Dendritic cell treated with granulocyte-macrophage colony-stimulating factor and Interleukin-4, amounts not matched to agents 40 ng/mL and 50 ng/mL, for 4 days (primary cell): ENCODE measurements at regions not wholly inside any gene's neighbourhood (a gene's known extent, or its start where the extent isn't known, plus 50 kb on each side); places are given as distances from the start of the nearest gene placed in this dataset.

Experiments used
- H3K27ac Mint-ChIP-seq: one replicate; pipeline ENCODE4 v1.8.0; 2022; ENCODE audit warnings: mild to moderate bottlenecking, mixed read lengths
- H3K27me3 Mint-ChIP-seq: one replicate; pipeline ENCODE4 v1.8.0; 2022; ENCODE audit warnings: mild to moderate bottlenecking, mixed read lengths
- H3K36me3 Mint-ChIP-seq: one replicate; pipeline ENCODE4 v1.8.0; 2022; ENCODE audit warnings: low read depth, mixed read lengths
- H3K4me1 Mint-ChIP-seq: one replicate; pipeline ENCODE4 v1.8.0; 2022; ENCODE audit warnings: low read depth, mixed read lengths
- H3K4me3 Mint-ChIP-seq: one replicate; pipeline ENCODE4 v1.8.0; 2022; ENCODE audit warnings: mild to moderate bottlenecking, moderate library complexity, mixed read lengths
- H3K9me3 Mint-ChIP-seq: one replicate; pipeline ENCODE4 v1.8.0; 2022; ENCODE audit warnings: mixed read lengths
- intact Hi-C: fragments of 100-400 bp; cut with micrococcal nuclease; formaldehyde crosslinking; loops from one replicate; pipeline ENCODE4 v1.15.0; 2022

DNA sequence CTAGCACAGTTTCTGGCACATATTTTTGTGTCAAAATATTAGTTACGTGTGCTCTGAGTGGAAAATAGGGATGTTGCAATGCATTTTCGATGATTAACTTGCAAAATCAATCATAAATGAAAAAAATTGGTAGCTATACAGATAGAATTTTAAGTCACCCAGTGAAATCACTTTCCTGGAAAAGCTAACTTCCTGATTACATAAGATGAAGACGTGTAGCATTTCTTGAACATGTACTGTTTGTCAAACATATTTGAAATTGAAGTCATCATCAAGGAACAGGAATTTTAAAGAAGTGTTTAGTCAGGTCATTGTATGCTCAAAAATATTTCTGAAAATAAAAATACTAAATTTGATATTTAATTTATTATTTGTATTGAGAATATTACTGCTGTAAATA is 977.7 kb downstream of the PLOD2 start:
- no peaks in the 10 kb centered on the region for H3K4me1 Mint-ChIP-seq
- no peak overlapping the region for H3K4me3 Mint-ChIP-seq
- intact Hi-C loops, result no loop called here
- H3K9me3 Mint-ChIP-seq, result no peaks in the 10 kb centered on the region
- H3K36me3 Mint-ChIP-seq, result no peaks in the 10 kb centered on the region
- no peak overlapping the region for H3K27ac Mint-ChIP-seq
- no peaks in the 10 kb centered on the region for H3K27me3 Mint-ChIP-seq

- no peaks in the 10 kb centered on the region for H3K9me3 Mint-ChIP-seq
- H3K36me3 Mint-ChIP-seq, result no peaks in the 10 kb centered on the region
- no peak overlapping the region for H3K27ac Mint-ChIP-seq
- intact Hi-C loops, result no loop called here
- H3K4me3 Mint-ChIP-seq, result no peak overlapping the region
- H3K27me3 Mint-ChIP-seq, result no peaks in the 10 kb centered on the region
- no peaks in the 10 kb centered on the region for H3K4me1 Mint-ChIP-seq
Measured at GRCh38 chr3:145188079-145188770, 972.8 kb downstream of the PLOD2 start.

DNA sequence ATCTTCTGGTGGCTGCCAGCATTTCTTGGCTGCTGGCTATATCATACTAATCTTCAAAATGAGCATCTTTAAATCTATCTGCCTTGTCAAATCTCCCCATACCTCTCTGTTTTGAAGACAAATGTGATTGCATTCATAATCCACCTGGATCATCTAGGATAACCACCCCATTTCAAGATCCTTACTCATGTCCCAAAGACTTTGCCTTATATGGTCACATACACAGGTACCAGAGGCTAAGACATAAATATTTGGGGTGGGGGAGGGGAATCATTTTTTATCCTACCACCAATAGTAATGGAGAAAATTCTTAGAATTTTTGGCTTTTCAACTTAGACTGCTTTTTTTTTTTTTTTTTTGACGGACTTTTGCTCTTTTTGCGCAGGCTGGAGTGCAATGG is 970.8 kb downstream of the PLOD2 start:
- Mint-ChIP-seq H3K9me3 (no peaks in the 10 kb centered on the region), H3K27me3 (no peaks in the 10 kb centered on the region), H3K4me1 (no peaks in the 10 kb centered on the region), H3K4me3 (no peak overlapping the region), H3K27ac (no peak overlapping the region), H3K36me3 (no peaks in the 10 kb centered on the region)
- intact Hi-C loops, result no loop called here

- no peaks in the 10 kb centered on the region for H3K9me3 Mint-ChIP-seq
- H3K4me1 Mint-ChIP-seq, result no peaks in the 10 kb centered on the region
- no peak overlapping the region for H3K27ac Mint-ChIP-seq
- H3K36me3 Mint-ChIP-seq, result no peaks in the 10 kb centered on the region
- H3K4me3 Mint-ChIP-seq, result no peak overlapping the region
- intact Hi-C loops, result no loop called here
- no peaks in the 10 kb centered on the region for H3K27me3 Mint-ChIP-seq
Measured at GRCh38 chr3:145190761-145191160, 970.2 kb downstream of the PLOD2 start.

DNA sequence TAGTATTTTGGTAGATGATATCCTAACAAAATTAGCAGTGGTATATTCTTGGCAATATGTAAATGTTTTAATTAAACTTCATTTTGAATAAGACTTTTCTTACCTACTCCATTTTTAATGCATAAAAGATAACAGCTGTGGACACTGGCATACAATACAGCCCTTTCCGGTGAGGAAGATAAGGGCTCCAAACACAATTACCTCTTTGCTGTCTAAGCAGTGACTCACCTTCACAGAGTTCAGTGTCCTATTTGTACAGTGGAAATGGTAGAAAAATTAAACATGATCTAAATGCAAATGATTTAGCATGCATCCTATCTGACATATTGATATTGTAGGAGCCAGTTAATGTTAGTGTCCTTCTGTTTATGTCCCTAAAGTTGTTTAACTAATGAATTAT is 969.4 kb downstream of the PLOD2 start:
- Mint-ChIP-seq H3K36me3 (no peaks in the 10 kb centered on the region), H3K27me3 (no peaks in the 10 kb centered on the region), H3K9me3 (peaks cover 6% of the 10 kb centered on the region), H3K27ac (no peak overlapping the region), H3K4me3 (no peak overlapping the region), H3K4me1 (no peaks in the 10 kb centered on the region)
- intact Hi-C loops, result no loop called here

GRCh38 chr3:145197051-145197820 is 963.7 kb downstream of the PLOD2 start:
- H3K36me3 Mint-ChIP-seq, result no peaks in the 10 kb centered on the region
- peaks cover 29% of the 10 kb centered on the region for H3K9me3 Mint-ChIP-seq
- intact Hi-C loops, result no loop called here
- no peak overlapping the region for H3K27ac Mint-ChIP-seq
- no peak overlapping the region for H3K4me3 Mint-ChIP-seq
- no peaks in the 10 kb centered on the region for H3K27me3 Mint-ChIP-seq
- H3K4me1 Mint-ChIP-seq, result no peaks in the 10 kb centered on the region

- Mint-ChIP-seq H3K4me1 (no peaks in the 10 kb centered on the region), H3K27me3 (no peaks in the 10 kb centered on the region), H3K36me3 (no peaks in the 10 kb centered on the region), H3K27ac (no peak overlapping the region), H3K4me3 (no peak overlapping the region), H3K9me3 (peaks cover 29% of the 10 kb centered on the region)
- intact Hi-C loops, result no loop called here
Measured at GRCh38 chr3:145197821-145198220, 963.2 kb downstream of the PLOD2 start.

DNA sequence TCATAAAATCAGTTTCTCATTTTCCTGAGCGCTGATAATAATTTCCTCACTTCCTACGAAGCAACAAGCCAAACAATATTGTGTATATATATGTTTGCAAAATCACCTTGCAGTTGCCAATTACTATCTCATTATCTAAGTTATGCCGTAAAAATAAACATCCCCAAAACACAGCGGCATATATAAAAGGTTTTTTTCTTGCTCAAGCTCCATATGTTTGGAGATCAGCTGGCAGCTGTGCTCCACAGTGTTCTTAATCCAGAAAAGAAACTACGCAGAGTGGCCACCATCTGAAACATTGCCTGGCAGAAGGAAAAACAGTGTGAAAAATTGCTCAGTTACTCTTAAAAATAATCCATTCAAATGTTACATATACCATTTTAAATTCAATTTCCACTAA is 951.4 kb downstream of the PLOD2 start:
- H3K36me3 Mint-ChIP-seq, result no peaks in the 10 kb centered on the region
- H3K4me1 Mint-ChIP-seq, result no peaks in the 10 kb centered on the region
- intact Hi-C loops, result no loop called here
- H3K9me3 Mint-ChIP-seq, result peaks cover 27% of the 10 kb centered on the region
- no peak overlapping the region for H3K4me3 Mint-ChIP-seq
- H3K27ac Mint-ChIP-seq, result no peak overlapping the region
- no peaks in the 10 kb centered on the region for H3K27me3 Mint-ChIP-seq

DNA sequence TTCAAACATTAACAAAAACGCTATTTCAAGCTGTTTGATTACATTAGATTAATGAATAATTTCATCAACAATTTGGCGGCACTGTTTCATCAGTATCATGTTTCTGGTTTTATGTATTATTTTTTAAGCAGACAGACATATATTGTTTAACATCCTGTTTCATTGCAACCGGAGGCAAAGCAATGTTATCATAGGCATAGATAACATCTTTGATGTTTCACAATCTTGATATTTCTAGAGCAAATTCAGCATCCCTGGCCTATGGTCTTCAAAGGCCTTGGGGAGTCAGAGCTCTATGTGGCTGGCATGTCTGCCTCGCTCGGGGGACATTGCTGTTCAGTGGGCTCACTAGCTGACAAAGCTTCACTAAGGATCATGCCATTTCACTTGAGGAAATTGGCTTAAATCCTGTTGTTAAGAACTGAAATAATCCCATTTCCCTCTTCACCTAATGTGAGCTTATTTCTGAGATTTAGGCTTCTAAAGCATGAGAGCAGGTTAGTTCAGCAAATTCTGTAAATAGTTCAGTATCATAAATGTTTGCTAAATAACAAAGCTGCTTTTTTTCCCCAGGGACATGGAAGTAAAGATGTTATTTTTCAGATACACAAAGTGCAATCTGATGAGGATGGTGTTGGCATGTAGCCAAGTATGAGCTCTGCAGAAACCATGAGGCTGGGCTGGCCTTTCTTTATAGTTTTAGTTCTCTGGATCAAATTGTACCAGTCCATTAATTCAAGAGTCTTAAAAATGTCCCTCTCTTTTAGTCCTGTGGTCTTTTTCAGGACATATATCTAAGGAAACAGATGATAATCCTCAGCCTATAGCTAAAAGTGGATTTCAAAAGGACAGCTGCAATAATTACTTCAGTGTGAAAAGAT is 941.4 kb downstream of the PLOD2 start:
- Mint-ChIP-seq H3K27ac (no peak overlapping the region), H3K27me3 (no peaks in the 10 kb centered on the region), H3K4me1 (no peaks in the 10 kb centered on the region), H3K4me3 (no peak overlapping the region), H3K9me3 (peaks cover 14% of the 10 kb centered on the region), H3K36me3 (no peaks in the 10 kb centered on the region)
- intact Hi-C loops, result no loop called here

DNA sequence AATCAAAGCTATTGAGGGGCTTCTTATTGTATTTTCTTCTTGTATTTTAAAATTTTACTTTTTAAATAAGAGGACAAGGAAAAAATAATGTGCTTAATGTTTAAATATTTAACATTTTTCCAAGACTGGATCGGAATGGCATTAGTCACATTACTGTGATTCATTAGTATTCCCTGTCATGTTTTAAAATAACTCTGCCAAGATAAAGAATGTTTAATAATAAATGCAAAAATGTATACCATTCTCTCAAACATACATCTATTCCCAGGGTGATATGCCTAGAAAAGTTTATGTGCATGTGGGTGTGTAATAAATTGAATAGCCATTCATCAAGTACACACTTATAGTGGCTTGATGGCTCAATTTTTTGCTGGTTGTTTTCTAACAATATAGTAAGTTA is 936.1 kb downstream of the PLOD2 start:
- intact Hi-C loops, result no loop called here
- H3K36me3 Mint-ChIP-seq, result no peaks in the 10 kb centered on the region
- no peak overlapping the region for H3K27ac Mint-ChIP-seq
- H3K27me3 Mint-ChIP-seq, result no peaks in the 10 kb centered on the region
- peaks cover 13% of the 10 kb centered on the region for H3K9me3 Mint-ChIP-seq
- no peak overlapping the region for H3K4me3 Mint-ChIP-seq
- no peaks in the 10 kb centered on the region for H3K4me1 Mint-ChIP-seq

- no peaks in the 10 kb centered on the region for H3K36me3 Mint-ChIP-seq
- peaks cover 49% of the 10 kb centered on the region for H3K9me3 Mint-ChIP-seq
- H3K4me1 Mint-ChIP-seq, result no peaks in the 10 kb centered on the region
- no peak overlapping the region for H3K4me3 Mint-ChIP-seq
- no peak overlapping the region for H3K27ac Mint-ChIP-seq
- no peaks in the 10 kb centered on the region for H3K27me3 Mint-ChIP-seq
- intact Hi-C loops, result no loop called here
Measured at GRCh38 chr3:145243875-145244274, 917.1 kb downstream of the PLOD2 start.

- Mint-ChIP-seq H3K4me3 (no peak overlapping the region), H3K27ac (no peak overlapping the region), H3K27me3 (no peaks in the 10 kb centered on the region), H3K36me3 (no peaks in the 10 kb centered on the region), H3K4me1 (no peaks in the 10 kb centered on the region), H3K9me3 (peaks cover 52% of the 10 kb centered on the region)
- intact Hi-C loops, result no loop called here
Measured at GRCh38 chr3:145244327-145244726, 916.7 kb downstream of the PLOD2 start.

DNA sequence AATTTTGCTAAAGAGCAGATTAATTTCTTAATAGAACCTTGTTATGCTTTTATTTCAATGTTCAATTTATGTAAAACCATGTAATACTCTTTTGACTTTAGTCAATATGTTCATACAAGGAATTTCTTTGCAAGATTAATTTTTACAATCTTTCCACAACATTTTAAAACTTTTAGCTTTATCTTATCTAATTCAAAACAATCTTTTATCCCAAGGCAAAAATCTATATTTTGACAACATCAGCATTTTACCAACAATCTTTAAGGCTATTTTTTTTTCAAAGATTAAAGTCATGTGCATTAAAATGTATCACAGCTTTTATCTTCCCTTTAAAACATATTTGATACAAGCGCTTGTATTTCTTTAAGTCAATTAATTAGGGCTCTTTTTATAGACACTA is 914.7 kb downstream of the PLOD2 start:
- H3K27ac Mint-ChIP-seq, result no peak overlapping the region
- H3K4me1 Mint-ChIP-seq, result no peaks in the 10 kb centered on the region
- intact Hi-C loops, result no loop called here
- H3K36me3 Mint-ChIP-seq, result no peaks in the 10 kb centered on the region
- H3K9me3 Mint-ChIP-seq, result peaks cover 45% of the 10 kb centered on the region
- no peak overlapping the region for H3K4me3 Mint-ChIP-seq
- H3K27me3 Mint-ChIP-seq, result no peaks in the 10 kb centered on the region

- no peaks in the 10 kb centered on the region for H3K27me3 Mint-ChIP-seq
Measured at GRCh38 chr3:145248928-145249327, 912.1 kb downstream of the PLOD2 start.

More at GRCh38 chr3:145248928-145249327, 912.1 kb downstream of the PLOD2 start:
- H3K27ac Mint-ChIP-seq, result no peak overlapping the region
- intact Hi-C loops, result no loop called here
- H3K4me1 Mint-ChIP-seq, result no peaks in the 10 kb centered on the region
- H3K36me3 Mint-ChIP-seq, result no peaks in the 10 kb centered on the region
- H3K4me3 Mint-ChIP-seq, result no peak overlapping the region
- H3K9me3 Mint-ChIP-seq, result peaks cover 43% of the 10 kb centered on the region
